Stomach (tissue), 8 donors: ENCODE measurements at regions not wholly inside any gene's neighbourhood (a gene's known extent, or its start where the extent isn't known, plus 50 kb on each side); places are given as distances from the start of the nearest gene placed in this dataset.
A peak's percentile ranks its signal among the peaks of the same experiment; 100 is the strongest.

Experiments
- DNase-seq, 2 donors: peaks; one replicate each; pipeline versions ENCODE4 v3.0.0 to v3.0.0-alpha.2; 2013 to 2019
- H3K27ac ChIP-seq, 5 donors: fragments of 200-600 bp in 4 of 5; sonication (generic) in 4 of 5; one replicate each; pipeline ENCODE4 v1.5.1; 2013 to 2019; ENCODE audit warnings: mild to moderate bottlenecking in 1 of 5, moderate library complexity in 1 of 5
- H3K27me3 ChIP-seq, 3 donors: fragments of 200-600 bp; sonication (generic); one replicate each; pipeline ENCODE4 v1.5.1; 2017 to 2019; ENCODE audit warnings: mixed run types in 1 of 3
- H3K36me3 ChIP-seq, 4 donors: fragments of 200-600 bp; sonication (generic); 1 replicate in 3 of 4; 2 replicates in 1 of 4; pipeline ENCODE4 v1.5.1; 2016 to 2019
- H3K4me1 ChIP-seq, 4 donors: fragments of 200-600 bp; sonication (generic); one replicate each; pipeline ENCODE4 v1.5.1; 2016 to 2019
- H3K4me3 ChIP-seq, 4 donors: fragments of 200-600 bp; sonication (generic) in 3 of 4; one replicate each; pipeline ENCODE4 v1.5.1; 2016 to 2019; ENCODE audit warnings: mild to moderate bottlenecking in 1 of 4
- H3K9me3 ChIP-seq, 4 donors: fragments of 200-600 bp; sonication (generic); one replicate each; pipeline ENCODE4 v1.5.1; 2016 to 2019
- EP300 ChIP-seq: sonication (generic); formaldehyde crosslinking; IDR thresholded peaks from one replicate; pipeline ENCODE4 v1.6.1; 2017; ENCODE audit warnings: antibody characterized with exemption
- POLR2A ChIP-seq, 4 donors: fragments of 450-650 bp; IDR thresholded peaks; one replicate each; pipeline ENCODE4 v1.6.1; 2016; ENCODE audit warnings: antibody characterized with exemption in 4 of 4, control low read depth in 2 of 4, mild to moderate bottlenecking in 1 of 4, moderate library complexity in 1 of 4
- POLR2AphosphoS5 ChIP-seq, 3 donors: sonication (generic); formaldehyde crosslinking; IDR thresholded peaks; one replicate each; pipeline ENCODE4 v1.6.1; 2016; ENCODE audit warnings: antibody characterized with exemption in 3 of 3
- WGBS, 5 donors: extraction: QIAGEN DNeasy Blood & Tissue Kit in 3 of 5; methylation state at CpG; one replicate each; pipeline versions ENCODE4 v1.1.5 to v1.1.7; 2013 to 2018; 5-methylcytosine and 5-hydroxymethylcytosine counted together
- intact Hi-C: fragments of 100-400 bp; cut with DNase I; formaldehyde crosslinking; loops from one replicate; pipeline ENCODE4 v1.15.1; 2023; ENCODE audit warnings: low total_unique reads
- TF ChIP-seq, protein P1 (sequence below), 7 experiments: fragments of 450-650 bp in 4 of 7; fragments of 200-600 bp in 3 of 7; sonication (generic) in 3 of 7; IDR thresholded peaks; one replicate each; pipeline ENCODE4 v1.5.1; 2016 to 2019; ENCODE audit warnings: antibody characterized with exemption in 7 of 7, control low read depth in 2 of 7, mild to moderate bottlenecking in 1 of 7
- donor health status: healthy with polysubstance abuse.
- donor health status: Bipolar disorder and iron deficiency.
- donor health status: healthy.

DNA sequence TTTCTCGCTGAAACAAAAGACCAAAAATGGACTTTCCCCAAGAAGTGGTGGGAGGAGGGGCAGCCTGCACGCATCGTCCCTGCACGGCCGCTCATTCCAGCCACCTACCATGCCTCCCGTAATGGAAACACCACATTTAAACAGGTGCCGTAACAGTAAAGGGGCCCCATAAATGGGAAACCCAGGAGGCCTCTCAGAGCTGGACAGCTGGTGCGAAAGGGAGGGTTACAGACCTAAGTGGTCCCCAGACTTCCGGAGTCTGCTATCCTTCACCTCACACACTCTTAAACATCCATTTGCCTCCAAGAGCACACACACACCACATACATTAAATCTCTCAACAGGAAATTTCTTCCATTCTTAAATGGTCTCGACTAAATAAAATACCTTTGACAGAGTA, 120.7 kb upstream of the SOD1 start:
- Histone ChIP-seq H3K4me1 (no peaks in the 10 kb centered on the region), H3K27ac (no peak overlapping the region), H3K4me3 (no peak overlapping the region), H3K9me3 (no peaks in the 10 kb centered on the region), H3K27me3 (no peaks in the 10 kb centered on the region), H3K36me3 (no peaks in the 10 kb centered on the region)
- intact Hi-C loops = no loop called here
- no peak for TF ChIP-seq POLR2AphosphoS5 (IDR thresholded peaks at IDR 0.05)
- no peak for TF ChIP-seq EP300
- TF ChIP-seq, protein P1, sequence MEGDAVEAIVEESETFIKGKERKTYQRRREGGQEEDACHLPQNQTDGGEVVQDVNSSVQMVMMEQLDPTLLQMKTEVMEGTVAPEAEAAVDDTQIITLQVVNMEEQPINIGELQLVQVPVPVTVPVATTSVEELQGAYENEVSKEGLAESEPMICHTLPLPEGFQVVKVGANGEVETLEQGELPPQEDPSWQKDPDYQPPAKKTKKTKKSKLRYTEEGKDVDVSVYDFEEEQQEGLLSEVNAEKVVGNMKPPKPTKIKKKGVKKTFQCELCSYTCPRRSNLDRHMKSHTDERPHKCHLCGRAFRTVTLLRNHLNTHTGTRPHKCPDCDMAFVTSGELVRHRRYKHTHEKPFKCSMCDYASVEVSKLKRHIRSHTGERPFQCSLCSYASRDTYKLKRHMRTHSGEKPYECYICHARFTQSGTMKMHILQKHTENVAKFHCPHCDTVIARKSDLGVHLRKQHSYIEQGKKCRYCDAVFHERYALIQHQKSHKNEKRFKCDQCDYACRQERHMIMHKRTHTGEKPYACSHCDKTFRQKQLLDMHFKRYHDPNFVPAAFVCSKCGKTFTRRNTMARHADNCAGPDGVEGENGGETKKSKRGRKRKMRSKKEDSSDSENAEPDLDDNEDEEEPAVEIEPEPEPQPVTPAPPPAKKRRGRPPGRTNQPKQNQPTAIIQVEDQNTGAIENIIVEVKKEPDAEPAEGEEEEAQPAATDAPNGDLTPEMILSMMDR (IDR thresholded peaks at IDR 0.05) = no peak
- peak in 1 of 2 donors; percentile 49 for DNase-seq
- 71 to 82% (median 76%) methylated on average over 10 of the region's 10 CpGs for WGBS, 5 donors

DNA sequence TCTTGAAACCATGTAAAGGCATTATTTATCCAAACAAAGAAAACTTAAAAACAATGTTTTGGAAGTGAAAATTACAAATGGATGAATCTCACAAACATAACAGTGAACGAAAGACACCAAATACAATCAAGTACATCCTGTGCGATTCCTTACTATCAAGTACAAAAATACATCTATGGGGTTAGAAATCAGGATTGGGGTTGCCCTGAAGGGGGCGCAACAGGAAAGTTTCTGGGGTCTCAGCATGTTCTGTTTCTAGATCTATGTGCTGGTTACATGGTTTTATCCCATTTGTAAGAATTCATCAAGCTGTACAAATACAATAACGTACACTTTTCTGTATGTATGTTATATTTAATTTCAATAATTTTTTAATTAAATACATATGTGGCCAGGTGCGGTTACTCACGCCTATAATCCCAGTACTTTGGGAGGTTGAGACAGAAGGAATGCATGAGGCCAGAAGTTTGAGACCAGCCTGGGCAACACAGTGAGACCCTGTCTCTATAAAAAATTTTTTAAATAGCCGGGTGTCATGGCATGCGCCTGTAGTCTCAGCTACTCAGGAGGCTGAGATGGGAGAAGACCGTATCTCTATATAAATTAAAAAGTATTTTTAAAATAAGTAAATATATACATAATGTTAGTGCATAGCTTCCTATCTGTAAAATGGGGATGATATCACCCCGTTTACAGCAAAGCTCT, 121.5 kb upstream of the SOD1 start:
- 82 to 91% (median 90%) methylated on average over 10 of the region's 10 CpGs for WGBS, 5 donors
- Histone ChIP-seq H3K4me1 (no peaks in the 10 kb centered on the region), H3K9me3 (no peaks in the 10 kb centered on the region), H3K27ac (no peak overlapping the region), H3K36me3 (no peaks in the 10 kb centered on the region), H3K4me3 (no peak overlapping the region), H3K27me3 (no peaks in the 10 kb centered on the region)
- no peak for TF ChIP-seq POLR2AphosphoS5 (IDR thresholded peaks at IDR 0.05)
- DNase-seq = no peak
- intact Hi-C loops = no loop called here

DNA sequence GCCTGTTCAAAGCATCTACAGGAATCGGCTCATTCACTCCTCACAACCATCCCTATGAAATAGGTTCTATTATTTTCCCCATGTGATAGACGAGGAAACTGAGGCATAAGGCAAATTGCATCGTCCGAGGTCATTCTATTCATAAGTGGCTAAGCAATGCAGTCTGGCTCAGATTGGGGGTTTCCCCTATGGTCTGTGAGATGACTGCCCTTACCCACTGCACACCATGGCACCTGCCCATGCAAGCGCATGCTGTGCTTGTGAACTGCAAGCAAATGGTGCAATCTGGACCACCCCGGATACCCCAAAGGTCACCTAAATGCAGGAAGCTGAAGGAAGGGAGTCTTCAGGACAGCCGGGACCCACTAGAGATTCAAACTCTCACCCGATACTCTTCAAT, 123.4 kb upstream of the SOD1 start:
- intact Hi-C loops = no loop called here

DNA sequence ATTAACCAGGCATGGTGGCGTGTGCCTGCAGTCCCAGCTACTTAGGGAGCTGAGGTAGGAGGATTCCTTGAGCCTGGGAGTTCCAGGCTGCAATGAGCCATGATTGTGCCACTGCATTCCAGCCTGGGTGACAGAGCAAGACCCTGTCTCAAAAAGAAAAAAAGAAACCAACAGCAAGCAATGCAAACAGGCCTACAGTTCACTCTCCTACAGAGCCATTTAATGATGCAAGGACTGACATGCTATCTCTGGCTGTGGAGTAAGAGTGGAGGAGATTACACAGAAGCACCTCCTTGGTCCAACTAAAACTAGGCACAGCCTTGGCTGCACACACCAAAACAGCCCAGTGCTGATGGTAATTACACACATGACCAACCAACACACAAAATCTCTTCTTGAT, 127.5 kb upstream of the SOD1 start:
- no peak for DNase-seq
- Histone ChIP-seq H3K36me3 (no peaks in the 10 kb centered on the region), H3K27me3 (no peaks in the 10 kb centered on the region), H3K4me1 (peaks cover 0 to 18% (median 6%) of the 10 kb centered on the region in 4 donors), H3K9me3 (no peaks in the 10 kb centered on the region), H3K4me3 (no peak overlapping the region), H3K27ac (no peak overlapping the region)
- WGBS, 5 donors = 75 to 90% (median 87%) methylated on average over 1 of the region's 1 CpG
- intact Hi-C loops = no loop called here
- no peak for TF ChIP-seq POLR2AphosphoS5 (IDR thresholded peaks at IDR 0.05)
- TF ChIP-seq, protein P1 (IDR thresholded peaks at IDR 0.05) = no peak
- TF ChIP-seq EP300 = no peak
- TF ChIP-seq POLR2A (IDR thresholded peaks at IDR 0.05) = no peak

More for the DNA sequence above, 123.4 kb upstream of the SOD1 start:
- H3K9me3 ChIP-seq = no peaks in the 10 kb centered on the region
- DNase-seq = no peak
- H3K27me3 ChIP-seq = no peaks in the 10 kb centered on the region
- 93 to 95% (median 94%) methylated on average over 7 to 8 of the region's 8 CpGs for WGBS, 5 donors
- TF ChIP-seq, protein P1 (IDR thresholded peaks at IDR 0.05) = no peak
- TF ChIP-seq EP300 (no peak), POLR2AphosphoS5 (IDR thresholded peaks at IDR 0.05) (no peak), POLR2A (IDR thresholded peaks at IDR 0.05) (no peak)
- H3K36me3 ChIP-seq = no peaks in the 10 kb centered on the region
- H3K27ac ChIP-seq = no peak overlapping the region
- H3K4me1 ChIP-seq = peaks cover 0 to 9% (median under 1%) of the 10 kb centered on the region in 4 donors
- H3K4me3 ChIP-seq = no peak overlapping the region
